ENCODE measurements at regions not wholly inside any gene's neighbourhood (a gene's known extent, or its start where the extent isn't known, plus 50 kb on each side); places are given as distances from the start of the nearest gene placed in this dataset.

DNA sequence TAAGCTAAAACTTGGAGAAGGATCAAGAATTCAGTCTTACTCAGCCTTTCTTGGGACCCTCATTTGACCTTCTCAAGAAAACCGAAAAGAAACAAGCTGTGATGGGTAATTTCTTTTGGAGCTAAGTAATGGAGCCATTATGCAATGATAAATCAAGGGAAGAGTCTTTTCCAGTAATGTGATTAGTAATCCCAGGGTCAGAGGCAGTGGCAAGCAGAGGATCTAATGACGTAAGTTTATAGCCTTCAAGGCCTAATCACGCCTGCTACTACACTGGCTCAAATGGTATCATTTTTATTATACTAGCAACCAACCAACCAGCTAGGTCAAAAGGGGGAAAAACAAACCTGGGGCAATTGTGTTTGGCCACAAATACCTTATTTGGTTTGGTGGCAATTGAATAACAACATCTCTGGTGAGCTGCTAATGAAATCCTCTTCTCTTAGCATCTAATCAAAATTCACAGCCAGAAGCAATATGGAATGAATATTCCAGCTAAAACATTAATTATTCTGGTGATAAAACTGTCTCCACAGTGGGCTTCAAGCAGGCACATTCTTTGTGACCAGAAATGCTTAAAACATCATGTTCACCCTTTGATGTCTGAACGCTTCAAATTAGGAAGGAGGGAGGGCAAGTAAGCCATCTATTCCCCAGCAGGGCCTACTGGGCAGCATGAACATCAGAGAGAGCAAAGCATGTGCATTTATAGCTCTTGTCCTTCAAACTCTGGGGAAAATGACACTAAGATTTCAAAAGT is 114.9 kb upstream of the SULT1C3 start:
- H3K27me3 ChIP-seq (ENCODE audit: insufficient read depth): no peaks in the 10 kb centered on the region
- ATAC-seq (no peak), DNase-seq (ENCODE audit: low spot score) (no peak)
- no peak overlapping the region for H3K4me2 ChIP-seq
- H3K79me2 ChIP-seq (replicated peaks; ENCODE audit: insufficient read depth): no peaks in the 10 kb centered on the region
- H3F3A ChIP-seq (replicated peaks; ENCODE audit: low read depth): no peaks in the 10 kb centered on the region
- H3K4me3 ChIP-seq: no peak overlapping the region
- Mint-ChIP-seq H3K4me1 (peaks cover 15% of the 10 kb centered on the region), H3K27ac (no peak overlapping the region), H3K27me3 (ENCODE audit: insufficient read depth, low read depth, poor library complexity) (no peaks in the 10 kb centered on the region), H3K9me3 (no peaks in the 10 kb centered on the region), H3K4me3 (no peak overlapping the region), H3K36me3 (ENCODE audit: low read depth) (no peaks in the 10 kb centered on the region)
- no peaks in the 10 kb centered on the region for H3K36me3 ChIP-seq (ENCODE audit: insufficient read depth)
- H3K9me2 ChIP-seq (ENCODE audit: insufficient read depth): no peaks in the 10 kb centered on the region
- H2AFZ ChIP-seq: no peak overlapping the region
- TF ChIP-seq, protein P1, sequence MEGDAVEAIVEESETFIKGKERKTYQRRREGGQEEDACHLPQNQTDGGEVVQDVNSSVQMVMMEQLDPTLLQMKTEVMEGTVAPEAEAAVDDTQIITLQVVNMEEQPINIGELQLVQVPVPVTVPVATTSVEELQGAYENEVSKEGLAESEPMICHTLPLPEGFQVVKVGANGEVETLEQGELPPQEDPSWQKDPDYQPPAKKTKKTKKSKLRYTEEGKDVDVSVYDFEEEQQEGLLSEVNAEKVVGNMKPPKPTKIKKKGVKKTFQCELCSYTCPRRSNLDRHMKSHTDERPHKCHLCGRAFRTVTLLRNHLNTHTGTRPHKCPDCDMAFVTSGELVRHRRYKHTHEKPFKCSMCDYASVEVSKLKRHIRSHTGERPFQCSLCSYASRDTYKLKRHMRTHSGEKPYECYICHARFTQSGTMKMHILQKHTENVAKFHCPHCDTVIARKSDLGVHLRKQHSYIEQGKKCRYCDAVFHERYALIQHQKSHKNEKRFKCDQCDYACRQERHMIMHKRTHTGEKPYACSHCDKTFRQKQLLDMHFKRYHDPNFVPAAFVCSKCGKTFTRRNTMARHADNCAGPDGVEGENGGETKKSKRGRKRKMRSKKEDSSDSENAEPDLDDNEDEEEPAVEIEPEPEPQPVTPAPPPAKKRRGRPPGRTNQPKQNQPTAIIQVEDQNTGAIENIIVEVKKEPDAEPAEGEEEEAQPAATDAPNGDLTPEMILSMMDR (conservative IDR thresholded peaks at IDR 0.05; ENCODE audit: low read depth in 2 of 2): no peak
- TF ChIP-seq EZH2 (IDR thresholded peaks at IDR 0.05; ENCODE audit: low read depth, unreplicated experiment) (no peak), JUNB (IDR thresholded peaks at IDR 0.05; ENCODE audit: unreplicated experiment) (no peak), REST (IDR thresholded peaks at IDR 0.05; ENCODE audit: unreplicated experiment) (no peak), STAT1 (IDR thresholded peaks at IDR 0.05; ENCODE audit: unreplicated experiment) (no peak), NANOG (IDR thresholded peaks at IDR 0.05; ENCODE audit: borderline replicate concordance) (no peak), CREB1 (CRISPR knock-in tag; IDR thresholded peaks at IDR 0.05; ENCODE audit: low read depth) (no peak), ZNF331 (CRISPR knock-in tag; IDR thresholded peaks at IDR 0.05; ENCODE audit: low read depth) (no peak), EZH2phosphoT487 (IDR thresholded peaks at IDR 0.05; ENCODE audit: unreplicated experiment) (no peak), POLR2AphosphoS5 (IDR thresholded peaks at IDR 0.05; ENCODE audit: low read depth) (no peak), ZNF114 (CRISPR knock-in tag; IDR thresholded peaks at IDR 0.05) (no peak), ETS1 (IDR thresholded peaks at IDR 0.05) (no peak), ZNF462 (CRISPR knock-in tag; IDR thresholded peaks at IDR 0.05) (no peak)
- no peak overlapping the region for H3K27ac ChIP-seq (ENCODE audit: low read depth)
- peaks cover 19% of the 10 kb centered on the region for H3K4me1 ChIP-seq (ENCODE audit: insufficient read depth)
- no peaks in the 10 kb centered on the region for H4K20me1 ChIP-seq (replicated peaks; ENCODE audit: insufficient read depth)
